ENCODE measurements at regions not wholly inside any gene's neighbourhood (a gene's known extent, or its start where the extent isn't known, plus 50 kb on each side); places are given as distances from the start of the nearest gene placed in this dataset.

GRCh38 chr5:18992264-18992663 lies 995.7 kb downstream of the CDH18 start:
- TF ChIP-seq SUZ12 (IDR thresholded peaks at IDR 0.05; ENCODE audit: extremely low read depth, insufficient read depth, insufficient read length) (no peak), ZNF274 (IDR thresholded peaks at IDR 0.05; ENCODE audit: low read depth, low read length) (no peak)

Measured in NT2/D1 (cell line).